Right lobe of liver (tissue), 6 donors: ENCODE measurements at regions not wholly inside any gene's neighbourhood (a gene's known extent, or its start where the extent isn't known, plus 50 kb on each side); places are given as distances from the start of the nearest gene placed in this dataset.

Experiments used
- ATAC-seq, 4 donors: fragments of 200-7000 bp; cut with Tn5 transposase; one replicate each; pipeline ENCODE4 v1.9.1; 2020; ENCODE audit warnings: mild to moderate bottlenecking in 4 of 4, moderate library complexity in 4 of 4
- DNase-seq, 3 donors: peaks; one replicate each; pipeline ENCODE4 v3.0.0-alpha.2; 2020
- H3K27ac ChIP-seq, 3 donors: fragments of 200-600 bp; one replicate each; pipeline ENCODE4 v1.8.0; 2022
- H3K27me3 ChIP-seq, 2 donors: fragments of 200-600 bp; one replicate each; pipeline ENCODE4 v1.8.0; 2022
- H3K36me3 ChIP-seq, 4 donors: fragments of 200-600 bp; sonication (generic) in 1 of 4; one replicate each; pipeline versions ENCODE4 v1.5.1 to v1.8.0; 2017 to 2022; ENCODE audit warnings: control low read depth in 1 of 4
- H3K4me1 ChIP-seq, 4 donors: fragments of 200-600 bp; sonication (generic) in 1 of 4; one replicate each; pipeline versions ENCODE4 v1.5.1 to v1.8.0; 2017 to 2022; ENCODE audit warnings: control low read depth in 1 of 4
- H3K4me3 ChIP-seq, 3 donors: fragments of 200-600 bp; one replicate each; pipeline ENCODE4 v1.8.0; 2022
- H3K9me3 ChIP-seq, 4 donors: fragments of 200-600 bp; sonication (generic) in 1 of 4; one replicate each; pipeline versions ENCODE4 v1.5.1 to v1.8.0; 2017 to 2022; ENCODE audit warnings: control low read depth in 1 of 4
- CTCF ChIP-seq, 4 donors: fragments of 200-600 bp in 3 of 4; fragments of 450-650 bp in 1 of 4; IDR thresholded peaks; one replicate each; pipeline versions ENCODE4 v1.5.1 to v1.8.0; 2016 to 2022; ENCODE audit warnings: antibody characterized with exemption in 4 of 4, mild to moderate bottlenecking in 2 of 4
- POLR2A ChIP-seq: fragments of 450-650 bp; IDR thresholded peaks from one replicate; pipeline ENCODE4 v1.6.1; 2017; ENCODE audit warnings: antibody characterized with exemption, mild to moderate bottlenecking
- WGBS: methylation state at CpG from one replicate; pipeline ENCODE4 v1.1.6; 2018; ENCODE audit warnings: low coverage, low lambda C conversion rate; ENCODE audit not compliant: insufficient coverage; ENCODE audit errors: missing lambda C conversion rate; 5-methylcytosine and 5-hydroxymethylcytosine counted together
- intact Hi-C, 2 donors: fragments of 100-400 bp; cut with DNase I; formaldehyde crosslinking; loops; one replicate each; pipeline versions ENCODE4 v1.11.2 to v1.14.1; 2022
- donor health status: DM: no; HTN: yes; CAD: no.
- donor health status: DM: no; HTN: no; CAD: no.
- donor health status: DM: no; HTN: no; CAD: no.
- donor health status: DM: no; HTN: yes; CAD: no.
- donor health status: DM: no; HTN: yes; CAD: no.

DNA sequence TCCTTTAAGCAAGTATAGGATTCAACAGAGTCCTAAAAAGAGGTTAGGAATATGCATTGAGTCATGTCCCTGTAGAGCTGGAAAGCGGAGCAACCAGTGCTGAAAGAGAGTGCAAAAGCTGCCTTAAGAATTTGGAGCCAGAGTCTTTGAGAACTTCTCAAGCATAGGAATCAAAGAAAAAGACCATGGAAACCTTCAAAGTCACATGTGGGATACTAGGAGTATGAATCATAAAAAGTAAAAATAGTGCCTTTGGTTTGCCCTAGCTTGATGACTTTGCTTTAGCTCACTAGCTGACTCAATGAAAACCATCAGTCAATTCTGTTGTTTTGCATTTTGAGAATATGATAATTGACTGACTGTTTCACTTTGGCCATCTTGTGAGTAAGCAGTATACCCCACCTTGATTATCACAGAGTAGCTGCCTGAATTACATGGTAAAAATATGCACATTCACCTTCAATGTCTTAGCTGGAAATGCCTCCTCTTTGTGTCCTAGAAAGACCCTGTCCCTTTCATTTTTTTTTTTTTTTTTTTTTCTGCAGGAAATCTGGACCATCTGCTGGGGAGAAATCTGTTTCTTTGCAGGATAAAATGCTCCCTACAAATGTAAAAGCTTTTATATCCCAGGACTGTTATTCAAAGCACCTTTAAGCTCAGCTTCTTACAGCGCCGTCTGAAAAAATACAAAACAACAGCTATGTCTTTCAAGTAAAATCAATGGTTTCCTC is 248.6 kb upstream of the KRR1 start:
- Histone ChIP-seq H3K27ac (no peak overlapping the region), H3K9me3 (no peaks in the 10 kb centered on the region), H3K4me3 (no peak overlapping the region), H3K36me3 (no peaks in the 10 kb centered on the region), H3K4me1 (peaks cover 0 to 12% (median 2%) of the 10 kb centered on the region in 4 donors), H3K27me3 (no peaks in the 10 kb centered on the region)
- WGBS: 92% methylated on average over 3 of the region's 3 CpGs
- TF ChIP-seq CTCF (IDR thresholded peaks at IDR 0.05): no peak
- intact Hi-C loops: no loop called here
- no peak for ATAC-seq
- no peak for DNase-seq

- ATAC-seq (no peak), DNase-seq (no peak)
- WGBS: 72% methylated on average over 4 of the region's 4 CpGs
- no peaks in the 10 kb centered on the region for H3K36me3 ChIP-seq
- intact Hi-C loops: no loop called here
- no peaks in the 10 kb centered on the region for H3K27me3 ChIP-seq
- no peaks in the 10 kb centered on the region for H3K9me3 ChIP-seq
- TF ChIP-seq CTCF (IDR thresholded peaks at IDR 0.05) (no peak), POLR2A (no peak)
- peaks cover 0 to 12% (median 2%) of the 10 kb centered on the region in 4 donors for H3K4me1 ChIP-seq
- H3K27ac ChIP-seq: no peak overlapping the region
- no peak overlapping the region for H3K4me3 ChIP-seq
Observed at GRCh38 chr12:75759196-75759595, 247.8 kb upstream of the KRR1 start.

- Histone ChIP-seq H3K4me3 (no peak overlapping the region), H3K4me1 (peaks cover 0 to 20% (median 6%) of the 10 kb centered on the region in 4 donors), H3K27me3 (no peaks in the 10 kb centered on the region), H3K27ac (no peak overlapping the region), H3K9me3 (no peaks in the 10 kb centered on the region), H3K36me3 (no peaks in the 10 kb centered on the region)
- WGBS: 71% methylated on average over 3 of the region's 3 CpGs
- ATAC-seq (peak in 1 of 4 donors; percentile 25), DNase-seq (no peak)
- intact Hi-C loops: no loop called here
- no peak for TF ChIP-seq CTCF (IDR thresholded peaks at IDR 0.05)
Observed at GRCh38 chr12:75756771-75757170, 245.4 kb upstream of the KRR1 start.

DNA sequence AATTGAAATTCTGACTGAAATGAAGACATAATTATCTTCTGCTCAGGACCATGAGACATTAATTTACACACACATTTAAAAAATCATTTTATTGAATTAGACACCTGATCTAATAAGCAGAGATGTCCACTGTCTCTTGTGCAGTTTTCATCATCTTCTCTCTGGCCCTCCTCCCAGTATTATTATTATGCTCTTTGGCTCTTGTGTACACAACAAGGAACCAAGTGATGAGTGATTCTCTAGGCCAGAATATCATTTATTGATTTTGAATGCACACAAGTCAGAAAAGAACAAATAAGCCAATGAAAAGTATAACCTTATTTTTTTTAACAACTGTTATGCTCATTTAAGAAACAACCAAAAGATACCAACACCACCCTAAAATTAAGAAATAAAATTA is 244.7 kb upstream of the KRR1 start:
- Histone ChIP-seq H3K4me3 (no peak overlapping the region), H3K27ac (no peak overlapping the region), H3K4me1 (peaks cover 0 to 26% (median 6%) of the 10 kb centered on the region in 4 donors), H3K27me3 (no peaks in the 10 kb centered on the region), H3K9me3 (no peaks in the 10 kb centered on the region), H3K36me3 (no peaks in the 10 kb centered on the region)
- ATAC-seq (peak in 2 of 4 donors; percentile 53 to 61), DNase-seq (no peak)
- TF ChIP-seq POLR2A: no peak
- no peak for TF ChIP-seq CTCF (IDR thresholded peaks at IDR 0.05)
- intact Hi-C loops: no loop called here

DNA sequence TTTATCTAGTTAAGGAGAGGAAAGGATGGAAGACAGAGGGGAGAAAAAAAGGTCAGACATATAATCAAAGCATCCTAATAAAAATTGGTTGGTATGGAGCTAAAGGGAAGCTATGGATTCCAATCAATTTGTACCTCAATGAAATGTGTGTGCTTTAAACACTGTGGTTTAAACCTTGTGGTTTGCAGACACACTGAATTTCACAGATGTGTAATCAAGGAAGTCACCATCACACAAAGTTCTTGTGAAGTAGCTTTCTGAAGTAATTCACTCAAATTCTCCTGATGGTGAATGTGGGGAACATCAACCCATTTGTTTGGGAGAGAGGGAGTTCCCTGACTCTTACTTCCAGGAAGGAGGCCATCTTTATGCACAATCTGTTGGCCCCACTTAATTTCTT is 243.3 kb upstream of the KRR1 start:
- DNase-seq: no peak
- Histone ChIP-seq H3K27ac (no peak overlapping the region), H3K4me3 (no peak overlapping the region), H3K36me3 (no peaks in the 10 kb centered on the region), H3K27me3 (no peaks in the 10 kb centered on the region), H3K4me1 (peaks cover 0 to 33% (median 10%) of the 10 kb centered on the region in 4 donors), H3K9me3 (no peaks in the 10 kb centered on the region)
- ATAC-seq: no peak
- intact Hi-C loops: no loop called here
- TF ChIP-seq POLR2A (no peak), CTCF (IDR thresholded peaks at IDR 0.05) (no peak)
